HG02610 (cell line): ENCODE measurements at regions not wholly inside any gene's neighbourhood (a gene's known extent, or its start where the extent isn't known, plus 50 kb on each side); places are given as distances from the start of the nearest gene placed in this dataset.
"Not testable (repeated sequence)": the region's sequence is repeated elsewhere in the genome, so short reads cannot be mapped to it uniquely, and the experiment has no call there.

Source experiments
- ATAC-seq: cut with Tn5 transposase; IDR thresholded peaks from one replicate; pipeline ENCODE4 v1.9.1; 2021; ENCODE audit warnings: mild to moderate bottlenecking, moderate library complexity; ENCODE audit not compliant: unreplicated experiment

- no peak for ATAC-seq
These were observed 738.6 kb downstream of the TRAM1L1 start for GRCh38 chr4:116346750-116347149.

DNA sequence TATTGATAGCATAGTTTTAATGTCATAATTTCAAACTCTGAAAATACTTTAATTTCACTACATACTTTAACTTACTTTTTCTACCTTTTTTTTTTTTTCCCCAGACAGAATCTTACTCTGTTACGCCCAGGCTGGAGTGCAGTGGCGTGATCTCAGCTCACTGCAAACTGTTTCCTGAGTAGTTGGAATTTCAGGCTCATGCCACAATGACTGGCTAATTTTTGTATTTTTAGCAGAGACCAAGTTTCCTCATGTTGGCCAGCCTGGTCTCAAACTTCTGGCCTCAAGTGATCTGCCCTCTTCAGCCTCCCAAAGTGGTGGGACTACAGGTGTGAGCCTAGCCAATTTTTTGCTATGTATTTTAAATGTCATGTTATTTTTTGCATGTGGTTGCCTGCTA, 741.6 kb downstream of the TRAM1L1 start:
- no peak for ATAC-seq

- no peak for ATAC-seq
These were observed 743.2 kb downstream of the TRAM1L1 start for GRCh38 chr4:116342143-116342542.

DNA sequence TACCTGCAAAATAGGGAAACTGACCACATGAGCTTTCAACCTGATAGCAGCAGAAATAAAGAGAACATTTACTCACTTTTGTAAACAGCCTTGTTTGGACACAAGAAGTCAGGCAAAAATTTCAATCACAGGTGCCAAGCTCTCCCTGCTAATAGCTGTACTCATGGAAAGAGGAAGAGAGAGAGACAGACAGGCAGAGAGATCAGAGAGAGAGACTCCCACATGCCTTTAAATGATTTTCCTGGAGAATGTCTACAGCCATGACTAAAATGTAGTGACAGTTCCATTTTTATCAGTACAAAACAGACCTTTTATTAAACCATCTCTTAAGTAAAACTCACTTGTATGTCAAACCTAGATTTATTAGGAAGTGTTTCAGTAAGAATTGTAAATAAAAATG, 752.9 kb downstream of the TRAM1L1 start:
- no peak for ATAC-seq

DNA sequence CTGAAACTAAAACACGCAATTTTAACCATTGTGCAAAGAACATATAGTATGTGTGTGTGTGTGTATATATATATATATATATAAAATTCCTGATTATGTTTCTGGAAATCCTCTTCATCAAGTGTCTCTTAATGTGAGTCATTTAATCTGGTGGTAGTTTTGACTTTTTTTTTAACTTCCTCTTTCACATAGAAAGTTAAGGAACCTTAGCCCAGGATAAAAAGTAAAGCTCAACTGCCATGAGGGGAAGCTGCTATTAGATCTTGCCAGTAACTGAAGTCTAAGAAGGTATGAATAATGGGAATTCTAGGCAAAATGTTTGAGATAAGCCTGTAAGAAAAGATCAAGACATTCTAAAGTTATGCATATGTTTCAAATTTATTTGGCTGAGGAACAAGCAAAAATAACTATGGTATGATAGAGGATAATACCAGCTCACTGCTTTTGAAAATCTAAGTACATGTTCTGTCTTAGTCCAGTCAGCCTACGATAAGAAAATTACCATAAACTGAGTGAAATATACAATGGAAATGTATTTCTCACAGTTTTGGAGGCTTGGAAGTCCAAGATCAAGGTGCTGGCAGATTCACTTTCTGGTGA, 757.0 kb downstream of the TRAM1L1 start:
- no peak for ATAC-seq

DNA sequence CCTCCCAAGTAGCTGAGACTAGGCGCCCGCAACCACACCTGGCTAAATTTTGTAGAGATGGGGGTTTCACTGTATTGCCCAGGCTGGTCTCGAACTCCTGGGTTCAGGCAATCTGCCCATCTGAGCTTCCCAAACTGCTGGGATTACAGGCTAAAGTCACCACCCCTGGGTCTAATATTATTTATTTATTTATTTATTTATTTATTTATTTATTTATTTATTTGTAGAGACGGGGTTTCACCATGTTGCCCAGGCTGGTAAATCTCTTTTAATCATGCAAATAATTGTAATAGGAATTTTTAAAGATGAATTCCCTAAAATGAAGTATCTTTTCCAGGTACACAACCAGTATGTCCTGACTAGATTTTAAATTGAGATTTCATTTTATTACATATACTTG, 761.8 kb downstream of the TRAM1L1 start:
- ATAC-seq = no peak

DNA sequence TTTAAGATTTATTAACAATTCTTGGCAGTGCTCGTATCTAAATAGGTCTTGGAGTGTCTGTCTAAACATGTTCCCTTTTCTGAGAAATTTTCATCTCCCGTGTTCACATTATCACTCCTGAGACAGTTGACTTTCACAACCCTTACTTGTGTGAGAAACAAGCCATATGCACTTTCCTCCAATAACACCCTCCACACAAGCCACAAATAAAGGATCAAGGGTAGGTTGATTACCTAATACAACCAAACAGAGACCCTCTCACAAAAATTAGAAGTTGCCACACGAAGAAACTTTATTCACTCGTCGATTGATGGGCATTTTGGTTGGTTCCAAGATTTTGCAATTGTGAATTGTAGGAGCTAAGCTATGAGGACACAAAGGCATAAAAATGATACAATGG, 763.9 kb downstream of the TRAM1L1 start:
- ATAC-seq = no peak

- ATAC-seq = no peak
These were observed 764.5 kb downstream of the TRAM1L1 start for GRCh38 chr4:116320859-116321258.

DNA sequence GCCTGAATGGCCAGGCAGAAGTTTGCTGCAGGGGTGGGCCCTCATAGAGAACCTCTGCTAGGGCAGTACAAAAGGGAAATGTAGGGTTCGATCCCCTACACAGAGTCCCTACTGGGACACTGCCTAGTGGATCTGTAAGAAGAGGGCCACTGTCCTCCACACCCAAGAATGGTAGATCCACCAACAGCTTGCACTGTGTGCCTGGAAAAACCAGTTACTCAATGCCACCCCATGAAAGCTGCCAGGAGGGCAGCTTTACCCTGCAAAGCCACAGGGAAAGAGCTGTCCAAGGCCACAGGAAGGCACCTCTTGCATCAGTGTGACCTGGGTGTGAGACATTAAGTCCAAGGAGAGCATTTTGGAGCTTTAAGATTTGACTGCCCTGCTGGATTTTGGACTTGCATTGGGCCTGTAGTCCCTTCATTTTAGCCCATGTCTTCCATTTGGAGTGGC, 781.6 kb downstream of the TRAM1L1 start:
- no peak for ATAC-seq

- no peak for ATAC-seq
These were observed 782.2 kb downstream of the TRAM1L1 start for GRCh38 chr4:116302990-116303735.

GRCh38 chr4:116275006-116275405, 810.4 kb downstream of the TRAM1L1 start:
- no peak for ATAC-seq

DNA sequence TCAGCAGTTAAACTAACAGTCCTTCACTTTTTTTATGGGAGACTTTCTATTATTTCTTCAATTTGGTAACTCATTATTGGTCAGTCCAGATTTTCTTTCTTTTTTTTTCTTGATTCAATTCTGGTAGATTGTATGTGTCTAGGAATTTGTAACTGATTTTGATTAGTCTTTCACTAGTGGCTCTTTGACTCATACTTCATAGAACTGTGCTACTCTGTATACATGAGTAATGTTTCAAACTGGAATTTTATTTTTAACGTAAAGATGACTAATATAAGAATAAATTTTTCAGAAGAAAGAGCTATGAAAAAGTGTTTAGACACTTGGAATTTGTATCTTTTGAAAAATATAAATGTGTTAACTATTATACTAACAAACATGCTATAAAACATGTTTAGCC, 813.0 kb downstream of the TRAM1L1 start:
- no peak for ATAC-seq

GRCh38 chr4:116260931-116261330, 824.4 kb downstream of the TRAM1L1 start:
- not testable (repeated sequence) for ATAC-seq

- ATAC-seq = no peak
These were observed 840.6 kb downstream of the TRAM1L1 start for GRCh38 chr4:116244771-116245170.

DNA sequence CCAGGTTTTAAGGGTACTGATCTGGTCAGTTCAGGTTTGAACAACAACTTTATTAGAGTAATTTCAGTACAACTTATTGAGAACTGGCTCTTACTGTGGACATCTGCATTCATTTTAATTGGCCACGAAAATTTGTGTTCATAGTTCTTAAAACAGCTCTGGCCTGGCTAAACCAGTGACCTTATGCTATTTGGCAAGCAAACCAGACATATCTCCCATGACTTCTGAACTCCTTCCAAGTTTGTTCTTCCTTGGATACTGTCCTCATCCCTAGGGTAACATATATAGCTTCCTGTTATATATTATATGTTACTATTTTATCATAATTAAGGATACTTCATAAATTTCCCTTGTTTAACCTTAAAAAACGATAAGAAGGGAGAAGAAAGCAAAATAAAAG, 841.9 kb downstream of the TRAM1L1 start:
- no peak for ATAC-seq

DNA sequence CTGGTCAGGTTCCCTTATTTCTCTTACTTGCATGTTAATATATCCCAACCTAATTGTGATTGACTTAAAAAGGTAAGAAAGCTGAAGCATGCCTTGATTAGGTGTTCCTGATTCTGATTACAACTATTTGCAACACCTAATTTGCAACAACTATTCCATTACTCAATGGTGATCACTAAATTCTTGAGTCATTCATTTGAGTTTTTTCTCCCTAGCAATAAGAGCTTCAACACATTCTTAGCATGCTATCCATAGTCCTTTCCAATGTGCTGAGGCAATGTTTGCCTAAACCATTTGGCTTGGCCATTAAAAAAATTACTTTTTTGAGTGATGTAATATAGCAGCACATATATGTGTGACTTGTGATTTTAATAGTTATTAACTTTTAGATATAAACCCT, 851.4 kb downstream of the TRAM1L1 start:
- no peak for ATAC-seq

DNA sequence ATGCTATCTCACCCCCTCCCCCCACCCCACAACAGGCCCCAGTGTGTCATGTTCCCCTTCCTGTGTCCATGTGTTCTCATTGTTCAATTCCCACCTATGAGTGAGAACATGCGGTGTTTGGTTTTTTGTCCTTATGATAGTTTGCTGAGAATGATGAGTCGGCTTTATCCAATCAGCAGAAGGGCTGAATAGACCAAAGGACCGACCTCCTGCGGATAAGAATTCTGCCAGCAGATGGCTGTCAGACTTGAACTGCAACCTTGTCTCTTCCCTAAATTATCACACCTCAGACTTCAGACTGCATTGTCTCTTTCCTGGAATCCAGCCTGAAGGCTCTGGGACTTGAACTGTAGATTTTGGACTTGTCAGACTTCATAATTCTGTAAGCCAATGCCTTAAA, 853.4 kb downstream of the TRAM1L1 start:
- ATAC-seq = not testable (repeated sequence)

DNA sequence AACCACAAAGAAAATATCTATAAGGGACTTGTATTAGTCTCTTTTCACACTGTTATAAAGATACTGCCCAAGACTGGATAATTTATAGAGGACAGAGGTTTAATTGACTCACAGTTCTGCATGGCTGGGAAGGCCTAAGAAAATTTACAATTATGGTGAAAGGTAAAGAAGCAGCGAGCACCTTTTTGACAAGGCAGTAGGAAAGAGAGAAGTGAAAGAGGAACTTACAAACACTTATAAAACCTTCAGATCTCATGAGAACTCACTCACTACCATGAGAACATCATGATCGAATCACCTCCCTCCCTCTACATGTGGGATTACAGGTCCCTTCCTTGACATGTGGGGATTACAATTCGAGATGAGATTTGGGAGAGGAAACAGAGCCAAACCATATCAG, 856.0 kb downstream of the TRAM1L1 start:
- no peak for ATAC-seq

- ATAC-seq = no peak
These were observed 862.2 kb downstream of the TRAM1L1 start for GRCh38 chr4:116223040-116223732.

GRCh38 chr4:116217781-116218180, 867.6 kb downstream of the TRAM1L1 start:
- no peak for ATAC-seq

- no peak for ATAC-seq
These were observed 869.8 kb downstream of the TRAM1L1 start for GRCh38 chr4:116215622-116216021.

DNA sequence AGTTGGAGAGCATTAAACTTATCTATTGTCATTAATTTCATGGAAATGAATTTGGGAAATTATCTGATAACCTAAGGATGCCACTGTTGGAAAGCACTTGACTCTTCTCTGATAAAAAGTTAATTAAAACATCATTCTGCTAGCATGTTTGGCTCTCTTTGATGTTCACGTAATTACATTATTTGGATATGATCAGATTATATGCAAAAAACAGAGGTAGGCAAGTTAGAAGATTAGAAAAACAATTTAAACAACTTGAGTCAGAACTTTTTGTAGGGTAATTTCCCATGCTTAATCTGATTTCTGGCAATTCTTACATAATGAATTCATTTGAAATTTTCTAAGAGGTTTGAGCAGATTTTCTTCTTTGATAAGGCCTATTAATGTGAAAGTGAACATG, 882.9 kb downstream of the TRAM1L1 start:
- ATAC-seq = no peak
